HG03469 (cell line): ENCODE measurements at regions not wholly inside any gene's neighbourhood (a gene's known extent, or its start where the extent isn't known, plus 50 kb on each side); places are given as distances from the start of the nearest gene placed in this dataset.
"Not testable (repeated sequence)": the region's sequence is repeated elsewhere in the genome, so short reads cannot be mapped to it uniquely, and the experiment has no call there.

Experiments used
- ATAC-seq: cut with Tn5 transposase; IDR thresholded peaks from one replicate; pipeline ENCODE4 v1.9.1; 2021; ENCODE audit warnings: mild to moderate bottlenecking, moderate library complexity, moderate number of reproducible peaks; ENCODE audit not compliant: unreplicated experiment

DNA sequence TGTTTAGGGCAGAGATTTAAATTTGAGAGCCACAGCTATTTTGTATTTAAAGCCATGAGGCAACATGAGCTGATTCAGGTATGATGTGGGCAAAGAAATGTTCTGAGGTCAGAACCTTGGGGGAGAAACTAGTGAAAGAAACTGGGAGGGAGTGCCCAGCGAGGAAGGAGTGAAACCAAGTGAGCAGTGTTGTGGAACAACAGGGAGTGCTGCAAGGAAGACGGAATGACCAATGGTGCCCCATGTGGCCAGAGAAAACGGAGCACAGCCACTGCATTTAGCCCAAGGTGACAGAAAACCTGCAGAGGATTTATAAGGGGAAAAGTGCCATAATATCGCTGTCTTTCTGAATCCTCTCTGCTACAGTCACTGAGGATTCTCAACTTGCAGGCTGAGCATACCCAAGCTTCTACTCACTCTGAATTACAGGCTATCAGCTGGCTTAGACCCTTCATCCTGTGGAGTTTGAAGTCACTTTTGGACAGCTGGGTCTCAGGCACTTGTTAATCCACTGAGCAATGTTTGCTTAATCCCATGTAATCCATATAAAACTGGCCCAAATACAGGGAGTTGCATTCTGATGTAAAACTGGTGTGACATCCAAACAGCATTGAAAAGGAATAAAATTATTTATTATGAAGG, 777.3 kb downstream of the CCSER2 start:
- ATAC-seq = no peak

DNA sequence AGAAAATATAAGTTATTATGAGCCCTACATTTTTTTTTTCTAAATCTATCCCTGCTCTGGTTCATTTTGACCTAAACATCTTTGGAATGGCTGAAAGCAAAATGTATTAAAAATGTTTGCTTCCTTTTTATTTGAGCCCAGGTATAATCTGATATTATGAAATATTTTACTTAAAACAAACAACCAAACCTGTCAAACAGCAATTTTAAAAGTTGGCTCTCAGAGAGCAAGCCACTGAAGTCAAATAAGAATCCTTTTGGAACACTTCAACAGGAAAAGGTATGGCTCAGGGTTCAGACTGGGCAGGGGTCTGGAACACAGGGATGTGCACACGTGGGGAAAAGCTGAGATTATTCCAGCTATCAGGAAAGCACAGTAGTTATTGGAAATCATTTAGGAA, 782.9 kb downstream of the CCSER2 start:
- no peak for ATAC-seq

DNA sequence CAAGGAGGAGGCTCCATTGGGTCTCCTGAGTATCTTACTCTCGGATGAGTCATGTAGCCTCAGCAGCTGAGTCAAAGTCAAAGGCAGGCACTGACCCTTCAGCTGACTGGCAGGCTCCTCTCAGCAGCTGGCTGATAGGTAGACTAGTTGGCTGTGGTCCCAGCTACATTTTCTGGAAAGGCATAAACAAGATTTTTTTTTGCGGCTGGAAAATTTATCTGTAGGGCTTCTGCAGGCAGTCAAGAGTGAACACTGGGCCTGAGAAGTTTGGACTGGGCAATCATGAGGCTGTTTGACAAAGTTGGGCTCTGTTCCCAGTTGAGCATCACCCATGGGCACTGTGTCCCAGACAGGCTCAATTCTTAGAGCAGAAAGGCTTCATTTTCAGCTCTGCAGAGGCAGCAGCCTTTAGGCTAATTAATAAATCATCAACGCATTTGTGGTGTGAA, 796.2 kb downstream of the CCSER2 start:
- ATAC-seq = no peak

DNA sequence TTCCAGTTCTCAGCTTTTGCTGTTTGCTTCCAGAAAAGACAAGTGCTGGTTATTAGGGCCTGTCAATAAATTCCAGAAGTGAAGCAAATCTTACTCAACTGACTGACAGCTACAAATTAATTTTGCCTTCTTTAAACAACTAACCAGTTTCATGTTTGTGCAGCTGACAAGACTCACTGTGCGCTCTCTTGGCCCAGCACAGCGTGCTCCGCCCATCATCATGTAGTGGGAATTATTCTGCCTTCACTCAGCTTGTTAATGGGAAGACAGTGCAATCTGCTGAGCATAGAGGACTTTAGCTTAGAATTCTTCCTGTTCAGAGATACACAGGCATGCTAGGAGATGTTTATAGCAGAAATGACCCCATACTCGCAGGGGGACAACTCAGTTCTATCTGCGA, 808.9 kb downstream of the CCSER2 start:
- ATAC-seq = no peak

DNA sequence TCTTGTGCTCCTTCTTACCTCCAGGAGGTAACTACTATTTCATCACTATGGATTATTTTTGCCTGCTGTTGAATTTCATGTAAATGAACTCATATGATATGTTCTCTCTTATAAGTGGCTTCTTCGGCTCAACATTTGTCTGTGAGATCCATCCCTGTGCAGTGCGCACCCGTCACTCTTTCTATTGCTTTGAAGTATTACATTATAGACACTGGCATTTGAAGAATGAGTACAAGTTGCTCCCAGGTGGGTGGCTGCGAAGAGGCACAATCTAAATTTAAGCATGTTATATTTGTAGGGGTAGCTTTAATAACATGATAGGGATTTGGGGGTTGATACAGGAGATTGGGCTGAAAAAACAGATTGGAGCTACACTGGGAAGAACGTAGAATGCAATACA, 809.7 kb downstream of the CCSER2 start:
- ATAC-seq = no peak

DNA sequence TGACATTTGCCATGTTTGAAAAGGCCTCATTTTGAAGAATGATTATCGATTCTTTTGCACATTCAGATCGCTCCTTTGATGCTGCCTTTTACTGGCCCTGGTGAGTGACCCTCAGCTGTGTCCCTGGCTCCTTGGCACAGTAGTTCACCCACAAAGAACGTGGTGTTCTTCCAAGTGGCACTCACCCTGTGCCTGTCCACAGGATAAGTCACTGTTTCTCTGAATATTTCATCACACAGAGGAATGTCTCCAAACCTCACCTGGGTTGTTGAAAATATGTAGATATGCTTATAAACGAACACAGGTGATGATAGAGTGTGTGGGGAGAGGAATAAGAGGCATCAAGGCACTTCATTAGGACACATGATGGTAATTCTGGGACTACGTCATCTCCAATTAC, 810.7 kb downstream of the CCSER2 start:
- no peak for ATAC-seq

DNA sequence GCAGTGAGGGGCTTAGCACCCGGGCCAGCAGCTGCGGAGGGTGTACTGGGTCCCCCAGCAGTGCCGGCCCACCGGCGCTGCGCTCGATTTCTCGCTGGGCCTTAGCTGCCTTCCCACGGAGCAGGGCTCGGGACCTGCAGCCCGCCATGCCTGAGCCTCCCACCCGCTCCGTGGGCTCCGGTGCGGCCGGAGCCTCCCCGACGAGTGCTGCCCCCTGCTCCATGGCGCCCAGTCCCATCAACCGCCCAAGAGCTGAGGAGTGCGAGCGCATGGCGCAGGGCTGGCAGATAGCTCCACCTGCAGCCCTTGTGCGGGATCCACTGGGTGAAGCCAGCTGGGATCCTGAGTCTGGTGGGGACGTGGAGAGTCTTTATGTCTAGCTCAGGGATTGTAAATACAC, 813.1 kb downstream of the CCSER2 start:
- ATAC-seq = not testable (repeated sequence)

DNA sequence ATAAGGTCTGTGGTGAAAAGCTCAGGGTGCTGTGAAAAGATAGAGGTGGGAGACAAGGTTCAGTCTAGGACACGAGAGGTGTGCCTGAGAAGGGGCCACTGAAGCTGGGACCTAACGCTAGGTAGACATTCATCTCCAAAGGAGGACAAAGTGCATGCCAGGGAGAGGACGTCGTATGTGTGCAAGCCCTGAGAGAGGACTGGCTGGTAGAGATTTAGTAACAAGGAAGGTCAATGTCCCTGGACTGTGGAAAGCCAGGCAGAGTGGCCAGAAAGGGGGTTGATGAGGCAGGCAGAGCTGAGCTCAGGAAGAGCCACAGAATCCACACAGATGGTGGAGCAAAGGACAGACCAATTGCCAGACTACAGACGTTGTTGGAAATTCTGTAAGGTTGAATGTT, 817.6 kb downstream of the CCSER2 start:
- no peak for ATAC-seq

DNA sequence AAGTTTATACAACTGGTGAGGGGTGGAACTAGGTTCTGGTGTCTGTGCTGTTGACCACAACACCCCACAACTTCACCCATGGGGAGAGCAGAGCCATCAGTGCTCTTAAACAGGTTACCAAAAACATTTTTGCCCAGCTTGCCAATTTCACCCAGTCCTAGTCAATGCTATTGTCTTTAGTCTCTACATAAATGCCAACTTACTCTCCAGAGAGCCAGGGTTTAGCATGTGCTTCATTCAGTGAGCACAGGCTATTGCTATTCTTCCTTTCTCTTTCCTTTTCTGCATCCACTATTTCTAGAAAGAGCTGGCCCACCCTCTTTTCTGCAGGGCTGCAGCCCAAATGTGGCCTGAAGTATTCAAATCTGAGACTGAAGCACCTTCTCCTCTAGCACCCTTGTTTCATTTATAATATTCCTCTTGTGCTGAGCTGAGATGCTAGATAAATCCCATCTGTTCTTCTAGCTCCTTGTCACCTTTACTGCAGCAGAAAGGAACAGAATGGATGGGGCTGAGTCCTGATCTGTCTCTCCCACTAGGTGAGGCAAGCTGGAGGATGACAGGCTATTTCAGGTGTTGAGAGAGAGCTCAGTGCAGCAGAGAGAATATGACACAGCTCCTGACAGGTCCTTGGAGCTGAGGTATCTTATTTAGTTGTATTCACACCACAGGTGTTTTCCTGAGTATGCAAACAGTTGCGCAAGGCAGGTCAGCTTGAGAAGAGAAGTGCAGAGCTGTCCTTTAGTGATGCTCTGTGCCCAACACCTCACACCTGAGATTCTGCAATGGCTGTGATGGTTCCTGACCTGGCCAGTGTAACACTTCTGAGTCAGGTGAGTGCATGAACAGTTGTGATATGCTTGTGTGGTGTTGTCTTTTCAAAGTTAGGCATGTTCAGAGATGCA, 819.2 kb downstream of the CCSER2 start:
- ATAC-seq = no peak

DNA sequence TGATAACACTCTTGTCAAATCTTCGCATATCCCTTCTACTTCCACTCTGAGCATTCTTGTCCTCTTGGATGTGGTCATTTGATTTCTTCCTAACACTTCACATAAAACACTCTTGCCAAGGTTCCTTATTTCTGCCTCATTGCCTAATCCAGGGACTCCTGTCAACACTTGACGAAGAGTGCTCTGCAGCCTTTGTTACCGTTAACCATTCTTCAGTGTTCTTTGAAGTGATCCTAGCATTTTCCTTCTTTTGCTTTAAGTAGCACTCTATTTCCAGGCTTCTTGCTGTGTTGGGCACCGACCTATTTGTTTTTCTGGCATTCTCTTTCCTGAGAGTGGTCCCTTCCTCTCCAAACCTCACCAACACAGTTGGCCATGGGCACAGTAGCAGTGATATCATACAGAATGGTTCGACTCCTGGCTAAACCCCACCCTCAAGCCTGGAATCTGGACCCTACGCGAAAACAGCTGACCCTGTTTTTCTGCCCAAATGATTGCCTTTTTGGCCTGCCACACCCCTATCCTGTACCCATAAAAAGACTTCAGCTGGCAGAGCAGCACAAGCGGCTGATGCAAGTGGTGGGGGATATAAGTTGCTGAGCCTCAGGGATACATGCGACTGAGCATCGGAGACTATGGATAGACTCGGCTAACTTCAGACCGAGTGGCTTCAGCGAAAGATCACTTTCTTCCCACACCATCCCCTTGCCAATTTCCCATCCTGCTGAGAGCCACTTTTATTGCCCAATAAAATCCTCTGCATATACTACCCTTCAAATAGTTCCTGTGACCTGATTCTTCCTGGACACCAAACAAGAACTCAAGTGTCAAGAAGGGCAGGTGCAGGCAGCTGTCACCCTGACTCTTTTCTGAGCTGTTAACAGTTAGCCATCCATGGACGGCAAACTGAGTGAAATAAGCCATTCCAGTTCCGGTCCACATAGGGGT, 820.6 kb downstream of the CCSER2 start:
- ATAC-seq = no peak

DNA sequence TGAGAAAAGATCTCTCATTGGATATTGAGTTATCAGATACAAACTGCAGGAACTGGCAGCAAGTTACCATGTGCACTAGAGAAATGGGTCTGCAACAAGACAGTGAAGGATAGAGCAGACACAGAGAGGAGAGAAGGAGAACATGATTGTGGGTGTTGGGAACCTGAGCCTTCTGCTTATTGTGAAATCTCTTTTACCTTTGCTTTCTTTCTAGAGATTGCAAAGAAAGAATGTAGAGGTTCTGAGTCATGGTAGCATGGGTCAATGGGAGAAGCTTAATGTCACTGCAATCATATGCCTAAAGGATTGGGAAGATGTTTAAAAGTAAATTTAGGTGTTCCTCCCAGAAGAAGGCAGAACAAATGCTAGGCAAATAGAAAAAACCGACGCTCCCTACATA, 821.4 kb downstream of the CCSER2 start:
- ATAC-seq = no peak

DNA sequence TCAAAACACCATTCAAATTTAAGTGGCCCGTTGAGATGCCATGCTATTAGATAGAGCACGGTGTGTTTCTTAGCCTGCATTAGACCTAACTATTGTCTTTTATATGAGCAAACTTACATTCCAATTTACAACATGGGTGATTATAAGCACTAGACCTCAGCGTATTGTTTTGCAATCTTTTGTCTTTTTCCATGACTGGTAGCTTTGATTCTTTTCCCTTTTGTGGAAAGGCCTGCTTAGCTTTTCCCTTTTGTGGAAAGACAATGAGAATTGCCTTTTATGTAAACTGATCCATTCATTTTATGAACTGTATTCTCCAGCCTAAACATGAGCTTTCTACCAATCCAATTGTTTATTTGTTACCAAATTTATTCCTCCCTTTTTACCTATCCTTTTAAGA, 823.1 kb downstream of the CCSER2 start:
- ATAC-seq = no peak

DNA sequence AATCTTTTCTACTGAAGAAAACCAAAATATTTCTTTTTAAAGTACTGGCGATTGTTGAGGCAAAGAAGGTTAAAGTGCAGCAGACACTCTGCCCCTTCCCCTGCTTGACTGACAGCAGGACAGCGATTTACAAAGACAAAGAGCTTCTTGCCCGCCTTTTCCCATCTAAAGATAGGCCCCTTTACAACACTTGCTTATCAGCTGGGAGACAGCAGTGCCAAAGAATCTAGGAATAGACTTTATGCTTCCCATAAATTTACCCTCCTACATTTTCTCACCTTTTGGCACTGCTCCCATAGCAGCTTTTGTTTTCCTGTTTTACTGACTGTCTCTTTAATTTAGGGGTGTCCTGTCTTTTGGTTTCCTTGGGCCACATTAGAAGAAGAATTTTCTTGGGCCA, 824.1 kb downstream of the CCSER2 start:
- ATAC-seq = no peak

DNA sequence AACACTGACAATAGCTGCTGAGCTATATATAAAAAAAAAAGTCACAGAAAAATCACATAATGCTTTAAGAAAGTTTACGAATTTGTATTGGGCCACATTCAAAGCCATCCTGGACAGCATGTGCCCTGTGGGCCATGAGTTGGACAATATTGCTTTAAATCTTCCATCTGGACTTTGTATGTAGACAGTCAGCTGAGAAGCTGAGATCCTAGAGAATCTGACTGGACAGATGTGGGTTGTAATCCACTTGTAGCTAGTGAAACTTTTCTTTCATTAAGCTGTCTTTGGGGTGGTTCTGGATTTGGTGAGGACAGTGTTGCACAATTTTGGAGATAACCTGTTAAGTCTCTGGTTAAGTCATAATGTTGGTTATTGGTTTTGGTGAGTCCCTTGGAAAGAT, 824.5 kb downstream of the CCSER2 start:
- ATAC-seq = no peak

DNA sequence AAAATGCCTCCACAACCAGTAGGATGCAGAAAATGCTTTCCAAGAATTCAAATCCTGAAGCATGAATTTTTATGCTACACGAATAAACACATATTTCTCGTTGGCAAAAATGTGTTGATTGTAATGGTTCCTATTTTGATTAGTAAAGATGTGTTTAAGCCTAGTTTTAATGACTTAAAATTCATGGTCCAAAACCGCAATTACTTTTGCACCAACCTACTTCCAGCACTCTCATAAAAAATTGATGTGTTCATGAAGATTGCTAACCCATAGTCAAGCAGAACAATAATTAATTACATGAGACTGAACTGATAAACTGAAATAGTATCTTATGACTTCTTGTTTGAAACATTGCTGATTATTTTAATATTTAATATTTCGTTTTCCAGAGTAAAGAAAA, 828.8 kb downstream of the CCSER2 start:
- ATAC-seq = no peak

DNA sequence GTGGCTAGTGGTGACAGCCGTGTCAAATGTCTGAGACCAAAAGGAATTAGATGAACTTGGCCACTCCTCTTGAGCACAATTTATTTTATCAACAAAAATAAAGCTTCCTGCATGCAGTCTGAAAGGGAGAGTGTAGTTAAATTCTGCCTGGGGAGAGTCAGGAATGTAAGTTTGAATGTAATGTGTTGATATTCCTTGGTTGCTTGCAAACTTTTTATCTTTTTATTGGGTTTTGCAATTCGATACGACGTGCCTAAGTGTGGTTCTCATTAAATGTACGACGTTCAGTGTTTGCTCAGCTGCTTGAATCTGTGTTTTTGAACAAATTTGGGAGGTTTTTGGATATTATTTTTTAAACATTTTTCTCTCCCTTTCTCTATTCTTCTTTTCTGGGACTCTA, 839.9 kb downstream of the CCSER2 start:
- ATAC-seq = no peak

DNA sequence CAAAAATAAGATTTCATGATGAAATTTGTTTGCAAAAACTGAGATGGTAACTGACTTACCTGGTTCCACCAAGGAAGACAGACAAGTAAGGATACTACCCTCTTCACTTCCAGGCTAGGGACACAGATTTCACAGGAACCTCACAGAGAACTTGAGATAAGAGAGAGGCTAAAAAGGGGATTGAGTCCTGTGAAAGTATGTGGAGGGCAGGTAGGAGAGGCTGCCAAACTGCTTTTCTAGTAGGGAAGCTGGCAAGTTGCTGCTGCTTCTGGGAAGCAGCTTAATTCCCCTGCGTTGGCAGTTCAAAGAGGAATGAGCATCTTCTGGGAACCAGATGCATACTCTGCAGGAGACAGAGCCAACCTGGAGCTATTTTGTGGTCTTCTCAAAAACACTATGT, 841.6 kb downstream of the CCSER2 start:
- ATAC-seq = no peak

DNA sequence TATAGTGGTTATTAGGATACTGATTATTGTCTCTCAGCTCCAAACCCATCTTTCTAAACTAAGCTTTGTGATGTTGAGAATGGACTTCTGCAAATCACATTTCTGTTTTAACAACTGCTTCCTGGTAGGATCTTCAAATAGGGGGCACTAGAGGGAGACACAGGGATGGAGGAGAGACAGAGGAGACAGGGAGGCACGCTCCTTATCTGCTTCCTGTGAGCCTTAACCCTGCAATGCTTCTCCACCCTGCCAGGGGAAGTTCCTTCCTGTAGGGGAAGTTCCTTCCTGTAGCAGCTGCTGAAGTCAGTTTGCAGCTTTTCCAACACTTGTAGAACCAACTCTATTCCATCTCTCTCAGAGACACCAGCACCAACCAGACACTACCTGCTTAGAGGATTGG, 847.2 kb downstream of the CCSER2 start:
- no peak for ATAC-seq

DNA sequence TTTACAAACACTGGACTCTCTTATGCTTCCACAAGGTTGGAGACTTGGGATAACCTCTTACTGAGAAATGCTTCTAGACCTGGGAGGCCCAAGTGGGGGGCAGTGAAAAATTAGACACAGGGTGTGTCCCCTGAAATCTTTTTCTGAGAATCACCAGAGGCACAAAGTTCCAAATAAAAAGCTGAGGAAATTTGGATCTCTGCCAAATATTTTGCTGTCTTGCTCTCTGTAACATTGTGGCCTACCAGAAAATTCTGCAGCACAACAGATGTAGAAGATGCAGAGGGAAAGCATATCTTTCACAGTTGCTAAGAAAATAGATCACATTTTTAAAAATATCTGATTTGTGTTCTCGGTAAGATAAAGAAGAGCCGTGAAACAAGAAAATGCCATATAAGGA, 849.4 kb downstream of the CCSER2 start:
- ATAC-seq = no peak

DNA sequence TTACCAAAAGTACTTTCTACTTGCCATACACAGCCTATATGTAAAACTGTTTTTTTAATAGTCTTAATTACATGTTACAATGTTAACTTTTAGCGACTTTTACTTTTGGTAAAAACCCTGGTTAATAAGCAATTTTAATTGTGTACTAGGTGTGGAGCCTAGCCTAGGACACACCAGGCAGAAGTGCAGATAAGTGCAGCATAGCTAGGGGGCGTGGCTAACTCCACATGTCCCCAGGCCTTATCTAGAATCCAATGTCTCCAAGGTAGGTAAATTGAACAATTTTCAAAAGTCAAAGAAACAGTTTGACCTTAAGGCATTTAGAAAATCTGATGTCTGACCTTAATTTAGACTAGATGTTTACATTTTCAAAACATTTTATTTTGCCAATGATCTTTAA, 858.7 kb downstream of the CCSER2 start:
- ATAC-seq = no peak

DNA sequence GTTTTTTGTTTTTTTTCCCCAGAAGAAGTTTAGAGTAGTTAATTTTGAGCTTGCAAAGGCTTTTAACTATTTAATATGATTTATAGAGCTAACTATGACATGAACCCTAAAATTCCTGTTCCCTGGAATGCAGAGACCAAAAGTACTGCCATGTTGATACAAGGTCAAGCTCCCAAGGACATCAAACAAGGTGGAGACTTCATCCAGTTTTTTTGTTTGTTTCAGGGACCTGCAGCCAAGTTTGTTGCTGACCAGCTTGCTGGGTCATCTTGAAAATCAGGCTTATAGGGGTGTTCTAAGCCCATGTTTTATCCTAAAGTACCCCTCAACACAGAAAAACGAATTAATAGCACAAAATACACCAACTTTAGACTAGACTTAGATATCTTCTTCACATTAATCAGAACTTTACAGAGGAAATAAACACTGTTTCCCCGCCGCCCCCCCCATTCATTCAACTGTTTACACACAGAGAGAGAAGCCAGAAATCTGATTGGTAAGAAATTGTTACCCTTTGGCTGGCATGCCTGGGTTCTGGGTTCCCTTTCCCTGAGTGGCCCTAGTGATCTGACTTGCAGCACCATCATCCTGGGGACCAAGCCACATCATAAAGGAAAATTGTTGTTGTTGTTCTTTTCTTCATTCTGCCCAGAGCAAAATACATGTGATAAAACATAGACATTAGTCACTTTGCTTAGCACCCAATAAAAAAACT, 860.5 kb downstream of the CCSER2 start:
- no peak for ATAC-seq
